ENCODE measurements at regions not wholly inside any gene's neighbourhood (a gene's known extent, or its start where the extent isn't known, plus 50 kb on each side); places are given as distances from the start of the nearest gene placed in this dataset.

GRCh38 chr11:13223112-13223511 is 54.5 kb upstream of the BMAL1 start:
- Histone ChIP-seq H3K4ac (ENCODE audit: low read depth, low read length) (peak overlapping the region; percentile 65), H4K8ac (ENCODE audit: low read depth in 2 of 2, low read length in 2 of 2) (peak overlapping the region; percentile 35 to 57; a peak in 3 of 4 replicates), H3K36me3 (ENCODE audit: control insufficient read depth, insufficient read depth, low read length) (no peaks in the 10 kb centered on the region), H4K91ac (ENCODE audit: insufficient read depth, low read depth, low read length) (peak overlapping the region; percentile 57), H3K4me1 (ENCODE audit: control insufficient read depth, insufficient read depth, low read length) (peaks cover 13% of the 10 kb centered on the region), H4K20me1 (ENCODE audit: insufficient read depth, low read length) (no peaks in the 10 kb centered on the region), H2BK15ac (ENCODE audit: low read depth, low read length) (peak overlapping the region; percentile 71), H3K18ac (ENCODE audit: low read depth, low read length) (peak overlapping the region; percentile 4; the same call in 1 of the 2 replicates), H2BK5ac (ENCODE audit: low read depth, low read length, poor library complexity, severe bottlenecking) (no peak overlapping the region), H3K4me3 (ENCODE audit: insufficient read depth, low read depth, low read length) (no peak overlapping the region), H2AFZ (replicated peaks; ENCODE audit: low read length, poor library complexity) (peak overlapping the region; percentile 69), H3K4me2 (ENCODE audit: low read depth, low read length) (no peak overlapping the region), H3K14ac (replicated peaks; ENCODE audit: low read depth, low read length) (peak overlapping the region; percentile 24), H2AK9ac (replicated peaks; ENCODE audit: low read depth, low read length, poor library complexity) (no peak overlapping the region), H3K79me1 (ENCODE audit: low read depth in 1 of 2, low read length in 2 of 2) (no peaks in the 10 kb centered on the region), H2BK120ac (ENCODE audit: low read depth, low read length) (peak overlapping the region; percentile 74), H4K5ac (ENCODE audit: low read depth, low read length) (peak overlapping the region; percentile 7; the same call in 1 of the 2 replicates), H3K27me3 (ENCODE audit: control insufficient read depth, insufficient read depth, low read length) (no peaks in the 10 kb centered on the region), H3K9ac (ENCODE audit: low read depth, low read length) (no peak overlapping the region), H3K23ac (ENCODE audit: low read depth, low read length) (no peak overlapping the region), H3K27ac (ENCODE audit: insufficient read depth, low read length) (no peak overlapping the region), H3K9me1 (ENCODE audit: insufficient read depth, low read length) (peaks cover 19% of the 10 kb centered on the region), H2AK5ac (ENCODE audit: low read depth, low read length) (0 out of 2 replicates have a peak overlapping the region, but pooled peaks have one; percentile 35), H2BK20ac (ENCODE audit: low read depth, low read length) (peak overlapping the region; percentile 53), H3K9me3 (ENCODE audit: control insufficient read depth, insufficient read depth, low read length) (no peaks in the 10 kb centered on the region), H3K56ac (ENCODE audit: extremely low read depth, insufficient read depth, low read length) (no peak overlapping the region)
- 60% methylated on average over 3 of the region's 5 CpGs; no CpG with 5 or more reads in 1 of the 2 experiments for WGBS, 2 experiments (ENCODE audit: extremely low coverage in 2 of 2, insufficient read length in 1 of 2)
- no peak for ATAC-seq (ENCODE audit: low read depth)
- in situ Hi-C loops (cut with MboI; ENCODE audit: low sequenced_read_pairs) (loop anchor here (5.0 kb wide), 1 partner anchor 49 kb away; no protein-coding TSS in a partner anchor), dilution Hi-C loops (cut with HindIII; ENCODE audit: low sequenced_read_pairs, unreplicated experiment) (no loop called here), intact Hi-C loops (cut with micrococcal nuclease) (no loop called here)
- no TSS peak for BruUV-seq (replicated peaks)
- ChIA-PET POLR2A (ENCODE audit: unreplicated experiment) (no interaction called here), CTCF (no interaction called here)
- DNase-seq, result no peak
- TF ChIP-seq CEBPB (IDR thresholded peaks at IDR 0.05; ENCODE audit: low read depth, low read length), result no peak
- TF ChIP-seq MAFK (IDR thresholded peaks at IDR 0.05; ENCODE audit: low read depth, low read length), result no peak
- no peak for TF ChIP-seq CHD1 (IDR thresholded peaks at IDR 0.05; ENCODE audit: low read depth, low read length)
- TF ChIP-seq POLR2A (IDR thresholded peaks at IDR 0.05; ENCODE audit: low read depth, low read length), result no peak
- TF ChIP-seq USF2 (IDR thresholded peaks at IDR 0.05; ENCODE audit: low read depth, low read length), result no peak
- TF ChIP-seq MAZ (IDR thresholded peaks at IDR 0.05; ENCODE audit: borderline replicate concordance, low read depth, low read length), result no peak
- TF ChIP-seq SMC3 (IDR thresholded peaks at IDR 0.05; ENCODE audit: low read depth, low read length), result no peak
- no peak for TF ChIP-seq MXI1 (IDR thresholded peaks at IDR 0.05; ENCODE audit: borderline replicate concordance, low read depth, low read length)
- no peak for TF ChIP-seq FOS (IDR thresholded peaks at IDR 0.05; ENCODE audit: low read depth, low read length)
- no peak for TF ChIP-seq RAD21 (IDR thresholded peaks at IDR 0.05; ENCODE audit: low read length)

Data from IMR-90 (cell line).